ENCODE measurements at regions not wholly inside any gene's neighbourhood (a gene's known extent, or its start where the extent isn't known, plus 50 kb on each side); places are given as distances from the start of the nearest gene placed in this dataset.
"Not testable (repeated sequence)": the region's sequence is repeated elsewhere in the genome, so short reads cannot be mapped to it uniquely, and the experiment has no call there.

DNA sequence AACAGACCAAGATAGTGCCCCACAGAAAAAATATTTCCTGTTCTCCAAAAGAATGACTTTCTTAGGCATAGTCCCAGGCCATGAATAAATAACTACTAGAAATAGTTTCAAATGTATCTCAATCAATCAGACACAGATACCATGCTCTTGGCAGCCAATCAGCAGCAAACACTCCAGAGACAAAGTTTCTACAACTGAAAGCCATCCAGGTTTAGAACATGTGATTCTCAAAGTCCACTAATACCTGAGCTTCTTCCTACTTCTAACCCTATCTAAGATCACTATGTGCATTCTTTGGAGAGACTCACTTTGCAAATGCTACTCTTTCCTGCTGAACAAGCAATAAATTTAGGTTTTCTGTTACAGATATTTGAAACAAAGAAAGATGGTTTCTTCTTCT lies 425.8 kb upstream of the GRIN3A start:
- DNase-seq (ENCODE audit: low read depth), result no peak

DNA sequence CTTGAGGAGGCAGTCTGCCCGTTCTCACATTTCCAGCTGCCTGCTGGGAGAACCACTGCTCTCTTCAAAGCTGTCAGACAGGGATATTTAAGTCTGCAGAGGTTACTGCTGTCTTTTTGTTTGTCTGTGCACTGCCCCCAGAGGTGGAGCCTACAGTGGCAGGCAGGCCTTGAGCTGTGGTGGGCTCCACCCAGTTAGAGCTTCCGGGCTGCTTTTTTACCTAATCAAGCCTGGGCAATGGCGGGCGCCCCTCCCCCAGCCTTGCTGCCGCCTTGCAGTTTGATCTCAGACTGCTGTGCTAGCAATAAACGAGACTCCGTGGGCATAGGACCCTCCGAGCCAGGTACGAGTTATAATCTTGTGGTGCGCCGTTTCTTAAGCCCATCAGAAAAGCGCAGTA lies 414.6 kb upstream of the GRIN3A start:
- DNase-seq (ENCODE audit: low read depth), result not testable (repeated sequence)

DNA sequence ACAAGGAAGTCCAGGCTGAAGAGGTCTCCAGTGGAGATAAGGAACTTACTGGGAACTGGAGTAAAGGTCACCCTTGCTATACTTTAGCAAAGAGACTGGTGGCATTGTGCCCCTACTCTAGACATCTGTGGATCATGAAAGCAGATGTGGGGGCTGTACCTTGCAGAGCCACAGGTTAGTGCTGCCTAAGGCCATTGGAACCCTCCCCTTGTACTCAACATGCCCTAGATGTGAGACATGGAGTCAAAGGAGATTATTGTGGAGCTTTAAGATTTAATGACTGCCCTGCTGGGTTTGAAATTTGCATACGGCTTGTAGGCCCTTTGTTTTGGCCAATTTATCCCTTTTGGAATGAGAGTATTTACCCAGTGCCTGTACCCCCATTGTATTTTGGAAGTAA lies 397.3 kb upstream of the GRIN3A start:
- no peak for DNase-seq (ENCODE audit: low read depth)

DNA sequence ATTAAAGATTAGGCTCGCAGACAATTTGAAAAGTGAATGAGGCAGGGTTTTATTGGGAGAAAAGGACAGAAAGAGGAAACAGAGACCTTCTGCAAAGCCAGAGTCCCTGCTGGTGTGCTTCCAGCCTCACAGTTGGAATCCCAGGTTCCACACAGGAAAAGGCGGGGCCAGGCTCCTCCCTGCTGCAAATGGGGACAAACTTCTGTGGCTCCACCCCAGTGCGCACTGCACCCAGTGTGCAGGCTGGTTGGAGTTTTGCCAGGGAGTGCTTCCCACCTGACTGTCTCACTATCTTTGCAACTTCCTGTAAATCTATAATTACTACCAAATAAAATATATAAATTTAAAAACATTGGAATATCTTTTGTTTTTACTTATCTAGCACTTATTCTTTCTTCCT lies 386.0 kb upstream of the GRIN3A start:
- DNase-seq (ENCODE audit: low read depth), result no peak

DNA sequence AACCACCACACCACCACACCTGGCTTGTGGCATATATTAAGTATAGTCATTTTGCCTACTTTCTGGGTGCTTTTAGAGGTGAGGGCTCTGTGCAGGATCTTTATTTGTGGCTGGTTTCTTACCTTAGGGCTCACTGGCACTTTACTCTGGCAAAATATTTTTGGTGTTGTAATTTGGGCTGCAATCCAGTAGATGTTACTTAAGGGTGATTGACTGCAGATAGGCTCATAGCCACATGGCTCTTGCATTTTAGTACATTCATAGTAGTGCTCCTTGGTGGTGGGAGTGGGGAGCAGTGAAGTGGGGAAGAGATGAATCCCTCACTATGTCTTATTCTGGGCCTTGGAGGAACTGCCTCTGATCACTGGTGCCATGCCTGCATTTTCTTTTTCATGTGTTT lies 376.1 kb upstream of the GRIN3A start:
- no peak for DNase-seq (ENCODE audit: low read depth)

DNA sequence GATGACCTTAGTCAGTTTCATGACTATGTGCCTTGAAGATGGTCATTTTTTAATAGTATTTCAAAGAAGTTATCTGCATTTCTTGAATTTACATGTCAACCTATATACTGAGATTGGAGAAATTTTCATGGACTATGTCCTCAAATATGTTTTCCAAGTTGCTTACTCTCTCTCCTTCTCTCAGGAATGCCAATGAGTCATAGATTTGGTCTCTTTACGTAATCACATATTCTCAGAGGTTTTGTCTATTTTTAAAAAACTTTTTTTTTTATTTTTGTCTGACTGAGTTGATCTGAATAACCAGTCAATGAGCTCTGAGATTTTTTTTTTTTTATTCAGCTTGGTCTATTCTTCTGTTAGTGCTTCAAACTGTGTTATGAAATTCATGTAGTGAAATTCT lies 374.7 kb upstream of the GRIN3A start:
- no peak for DNase-seq (ENCODE audit: low read depth)

DNA sequence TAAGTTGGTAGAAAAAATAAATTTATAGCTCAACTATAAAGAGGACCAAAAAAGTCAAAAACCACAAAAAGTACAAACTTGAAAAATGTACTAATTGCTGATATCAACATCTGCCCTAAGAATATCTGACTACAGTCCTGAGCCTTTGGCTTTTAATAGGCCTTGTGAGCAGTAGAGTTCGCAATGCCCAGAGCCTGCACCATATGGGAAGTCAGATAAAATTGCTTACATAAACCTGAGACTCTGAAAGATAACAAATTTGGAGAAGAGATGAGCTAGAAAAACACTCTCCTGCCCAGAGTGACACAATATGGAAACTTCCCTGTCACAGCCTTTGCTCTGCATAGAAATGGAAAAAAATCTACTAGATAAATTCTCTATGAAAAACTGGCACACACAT lies 368.0 kb upstream of the GRIN3A start:
- DNase-seq (ENCODE audit: low read depth), result no peak

DNA sequence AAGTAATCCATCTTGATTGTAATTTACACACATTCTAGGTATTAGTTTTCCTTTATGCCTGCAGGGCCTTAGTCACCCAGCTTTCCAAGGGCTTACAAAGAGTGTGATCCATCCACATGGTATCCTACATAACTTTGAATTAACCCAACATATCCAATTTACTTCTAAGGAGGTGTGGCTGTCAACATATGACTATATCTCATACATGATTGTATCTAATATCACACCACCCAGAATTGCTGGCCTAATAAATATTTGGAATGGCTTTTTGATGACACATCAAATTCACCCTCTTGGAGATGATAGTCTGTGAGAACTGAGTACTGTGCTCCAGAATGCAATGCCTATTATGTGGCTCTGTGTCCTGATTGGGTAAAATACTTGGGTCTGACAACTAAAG lies 363.3 kb upstream of the GRIN3A start:
- DNase-seq (ENCODE audit: low read depth), result no peak

DNA sequence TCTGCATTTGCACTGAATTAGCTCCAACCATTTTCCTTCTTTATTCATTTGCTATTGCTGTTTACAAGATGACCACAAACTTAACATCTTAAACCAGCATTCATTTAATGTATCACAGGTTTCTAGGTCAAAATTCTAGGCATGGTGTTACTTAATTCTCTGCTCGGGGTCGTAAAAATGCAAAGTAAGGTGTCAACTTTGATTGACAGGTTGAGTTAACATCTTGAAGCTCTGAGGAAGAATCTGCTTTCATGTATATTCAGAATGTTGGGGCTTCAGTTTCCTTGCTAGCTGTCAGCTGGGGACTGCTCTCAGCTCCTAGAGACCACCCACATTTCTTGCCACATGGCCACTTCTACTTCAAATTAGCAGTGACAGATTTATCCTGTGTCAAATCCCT lies 348.7 kb upstream of the GRIN3A start:
- DNase-seq (ENCODE audit: low read depth), result no peak

DNA sequence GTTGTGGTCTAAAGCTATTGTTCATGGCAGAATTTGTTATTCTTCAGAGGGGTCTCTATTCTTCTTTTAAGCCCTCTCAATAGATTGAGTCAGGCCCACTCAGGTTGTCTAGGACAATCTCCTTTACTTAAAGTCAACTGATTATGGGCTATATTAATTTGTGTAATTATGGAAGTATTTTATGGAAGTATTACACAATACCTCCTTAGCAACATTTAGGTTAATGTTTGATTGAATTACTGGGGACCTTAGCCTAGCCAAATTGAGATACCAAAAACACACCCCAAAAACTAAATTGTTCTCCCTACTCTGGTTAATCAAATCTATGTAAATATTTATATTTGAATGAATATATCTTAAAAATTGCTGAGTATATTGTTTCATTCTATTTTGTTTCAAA lies 347.1 kb upstream of the GRIN3A start:
- no peak for DNase-seq (ENCODE audit: low read depth)

DNA sequence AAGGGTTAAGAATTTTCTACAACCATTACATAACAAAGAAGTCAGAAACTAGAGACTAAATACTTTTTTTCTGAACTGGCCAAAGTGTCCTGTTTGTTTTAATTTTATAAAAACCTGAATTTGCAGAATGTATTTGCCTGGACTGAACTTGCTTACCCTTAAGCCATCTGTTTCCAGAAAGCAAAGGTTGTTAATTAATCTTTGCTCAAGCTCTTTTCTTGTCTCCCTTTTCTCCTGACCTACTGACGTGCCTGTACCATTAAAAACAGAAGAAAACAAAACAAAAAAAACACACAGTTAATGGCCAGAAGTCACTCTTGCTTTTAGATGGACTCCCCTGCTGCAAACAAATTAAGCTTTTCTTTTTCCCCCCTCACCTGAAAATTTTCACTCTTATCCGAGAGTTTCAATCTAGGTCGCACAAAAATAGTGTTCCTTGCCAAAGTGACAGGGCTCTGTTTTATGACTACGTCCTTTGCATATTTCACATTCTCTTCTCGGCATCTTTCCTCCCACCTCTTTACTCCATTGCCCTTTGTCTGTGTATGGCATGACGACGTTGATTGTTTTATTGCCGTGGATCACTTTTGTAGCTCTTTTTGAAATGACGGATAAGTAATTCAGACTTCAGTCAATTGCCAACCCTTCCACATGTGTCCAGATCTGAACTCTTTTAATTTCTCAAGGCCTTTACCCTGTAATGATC lies 333.8 kb upstream of the GRIN3A start:
- no peak for DNase-seq (ENCODE audit: low read depth)

DNA sequence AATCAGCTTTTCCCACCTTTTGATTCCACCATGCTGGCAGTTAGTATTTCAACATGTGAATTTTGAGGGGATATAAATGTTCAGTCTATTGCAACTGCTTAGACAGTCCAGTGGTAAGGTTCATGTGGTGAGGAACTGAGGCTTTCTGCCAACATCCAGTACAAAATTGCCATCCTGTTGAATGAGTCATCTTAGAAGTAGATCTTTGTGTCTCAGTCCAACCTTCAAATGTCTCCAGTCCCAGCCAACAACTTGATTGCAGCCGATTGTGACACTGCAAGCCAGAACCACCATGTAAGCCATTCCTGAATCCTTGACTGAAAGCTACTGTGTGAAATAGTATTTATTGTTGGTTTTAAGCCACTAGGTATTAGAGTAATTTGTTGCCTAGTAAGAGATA lies 331.5 kb upstream of the GRIN3A start:
- DNase-seq (ENCODE audit: low read depth), result no peak

DNA sequence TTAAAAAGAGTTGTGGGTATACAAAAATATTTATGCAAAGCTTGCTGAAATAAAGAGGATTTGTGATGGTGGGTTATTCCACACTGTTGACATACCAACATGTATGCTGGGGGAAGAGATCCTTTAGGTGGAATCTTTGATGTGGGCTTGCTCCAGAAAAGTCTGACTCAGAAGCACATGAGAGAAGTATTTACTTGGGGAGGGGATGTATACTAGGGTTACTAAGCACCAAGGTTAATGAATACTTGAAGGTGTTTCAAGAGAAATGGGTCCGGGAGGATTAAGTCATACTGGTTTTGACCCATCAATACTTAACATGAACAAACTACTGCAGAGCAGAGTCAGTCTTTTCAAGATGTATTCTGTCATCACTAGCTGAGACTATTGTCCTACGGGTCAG lies 316.4 kb upstream of the GRIN3A start:
- no peak for DNase-seq (ENCODE audit: low read depth)

DNA sequence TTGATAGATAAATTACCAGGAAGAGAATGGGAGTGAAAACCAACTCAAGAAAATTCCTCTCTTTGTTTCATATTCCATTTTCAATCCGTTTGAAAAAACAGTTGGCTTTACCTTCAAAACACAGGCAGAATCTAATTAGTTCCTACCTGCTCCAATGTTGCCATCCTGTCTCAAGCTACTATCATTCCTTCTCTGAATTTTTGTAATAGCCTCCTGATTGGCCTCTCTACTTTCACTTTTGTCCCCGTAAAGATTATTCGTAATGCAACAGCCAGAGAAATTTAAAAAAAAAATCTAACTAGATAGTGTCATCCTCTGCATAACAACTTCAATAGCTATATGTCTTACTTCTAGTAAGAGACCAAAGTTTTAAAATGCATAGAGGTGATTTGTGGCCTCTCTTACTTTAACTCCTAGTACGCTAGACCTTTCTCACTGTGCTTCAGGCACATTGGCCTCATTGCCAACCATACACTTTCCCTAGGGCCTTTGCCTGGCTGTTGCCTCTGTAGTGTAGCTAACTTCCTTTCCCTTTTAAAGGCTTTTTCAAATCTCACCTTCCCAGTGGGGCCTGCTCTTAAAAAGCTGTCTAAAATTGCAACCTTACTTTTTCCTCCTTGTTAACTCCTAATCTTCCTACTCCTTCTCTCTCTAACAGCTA lies 311.3 kb upstream of the GRIN3A start:
- DNase-seq (ENCODE audit: low read depth), result no peak

DNA sequence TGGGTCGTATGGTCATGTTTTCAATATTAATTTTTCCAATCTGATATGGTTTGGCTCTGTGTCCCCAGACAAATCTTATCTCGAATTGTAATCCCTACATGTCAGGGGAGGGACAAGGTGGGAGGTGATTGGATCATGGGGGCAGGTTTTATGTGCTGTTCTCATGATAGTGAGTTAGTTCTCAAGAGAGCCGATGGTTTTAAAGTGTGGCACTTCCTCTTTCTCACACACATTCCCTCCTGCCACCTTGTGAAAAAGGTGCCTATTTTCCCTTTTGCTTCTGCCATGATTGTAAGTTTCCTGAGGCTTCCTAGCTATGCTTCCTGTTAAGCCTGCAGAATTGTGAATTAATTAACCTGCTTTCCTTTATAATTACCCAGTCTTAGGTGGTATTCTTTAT lies 309.1 kb upstream of the GRIN3A start:
- no peak for DNase-seq (ENCODE audit: low read depth)

DNA sequence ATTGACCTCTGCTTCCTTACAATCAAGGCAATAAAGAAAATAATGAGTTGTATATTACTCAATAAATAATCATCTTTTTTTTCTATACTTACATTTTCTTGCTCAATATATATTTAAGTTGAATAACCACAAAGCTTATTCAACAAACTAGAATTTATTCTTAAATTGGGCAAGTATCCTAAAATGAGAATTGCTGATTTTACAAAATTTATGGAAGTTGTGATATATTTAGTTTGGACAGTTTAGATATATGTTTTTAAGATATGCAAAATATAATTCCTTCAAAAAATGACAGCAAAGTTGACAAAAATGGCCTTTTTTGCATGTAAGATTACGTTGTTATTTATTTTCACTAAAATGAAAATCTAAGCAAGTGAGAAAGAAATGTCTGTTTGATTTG lies 305.7 kb upstream of the GRIN3A start:
- no peak for DNase-seq (ENCODE audit: low read depth)

DNA sequence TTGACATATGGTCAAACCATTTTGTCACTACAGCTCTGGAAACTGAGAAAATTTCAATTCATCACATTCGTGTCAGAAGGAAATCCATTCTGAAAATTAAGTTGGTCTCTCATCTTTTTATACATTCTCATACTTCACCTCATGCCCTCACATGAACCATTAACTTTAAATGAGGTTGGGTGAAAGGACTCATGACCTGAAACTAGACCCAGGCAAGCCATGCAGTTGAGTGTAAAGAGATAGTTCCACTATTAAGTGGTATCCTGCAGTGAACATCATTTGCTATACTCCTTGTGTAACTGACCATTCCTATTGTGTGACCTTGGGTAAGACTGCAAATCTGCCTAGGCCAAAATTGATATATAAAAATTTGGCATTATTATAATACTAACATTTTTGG lies 299.6 kb upstream of the GRIN3A start:
- no peak for DNase-seq (ENCODE audit: low read depth)

DNA sequence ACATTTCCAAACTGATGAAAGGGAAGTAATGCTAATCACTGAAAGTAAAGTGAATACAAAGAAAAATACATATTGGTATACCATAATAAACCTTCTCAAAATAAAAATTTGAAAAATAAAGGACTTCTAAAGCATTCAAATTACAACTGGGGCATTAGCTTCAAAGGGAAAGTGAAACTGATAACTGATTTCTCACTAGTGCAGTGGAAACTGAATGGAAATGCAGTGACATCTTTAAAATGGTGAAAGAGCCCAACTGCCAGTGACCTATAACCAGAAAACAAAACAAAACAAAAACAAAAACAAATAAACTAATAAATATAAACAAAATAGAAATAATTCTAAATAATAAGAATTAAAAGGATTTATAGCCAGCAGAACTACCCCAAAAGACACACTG lies 297.5 kb upstream of the GRIN3A start:
- DNase-seq (ENCODE audit: low read depth), result no peak

DNA sequence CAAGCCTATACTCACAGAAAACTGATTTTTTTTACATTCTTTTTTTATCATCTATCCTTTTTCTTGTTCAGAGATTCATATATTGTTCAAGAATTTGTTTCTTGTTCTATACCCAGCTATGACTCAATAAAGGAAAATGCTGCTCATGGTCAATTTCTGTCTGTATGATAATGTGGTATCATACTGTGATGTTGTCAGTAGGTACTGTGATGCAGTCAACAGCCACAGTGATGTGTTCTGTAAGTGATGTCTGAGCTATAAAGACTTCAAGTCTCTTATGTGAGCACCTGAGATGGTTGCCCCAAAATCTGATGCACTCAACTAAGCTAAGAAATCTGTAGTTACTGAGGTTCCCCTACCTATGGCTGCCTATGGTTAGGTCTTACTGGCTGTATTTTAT lies 294.2 kb upstream of the GRIN3A start:
- DNase-seq (ENCODE audit: low read depth), result no peak

DNA sequence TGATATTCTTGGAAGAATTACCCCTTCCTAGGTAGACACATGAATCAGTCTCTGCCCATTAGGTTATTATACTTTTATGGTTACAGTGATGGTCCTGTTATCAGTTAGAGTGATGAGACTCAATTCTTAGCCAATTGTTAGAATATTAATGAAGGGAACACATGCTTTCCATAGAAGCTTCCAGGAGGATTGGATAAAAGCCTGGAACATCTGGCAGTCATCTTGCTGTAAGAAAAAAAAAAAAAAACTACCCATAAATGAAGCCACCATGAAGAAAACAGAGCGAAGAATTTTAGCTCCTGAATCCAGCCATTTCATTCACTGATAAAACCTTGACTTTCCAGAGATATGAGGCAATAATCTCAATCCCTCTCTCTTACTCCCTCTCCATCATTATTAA lies 262.5 kb upstream of the GRIN3A start:
- no peak for DNase-seq (ENCODE audit: low read depth)

DNA sequence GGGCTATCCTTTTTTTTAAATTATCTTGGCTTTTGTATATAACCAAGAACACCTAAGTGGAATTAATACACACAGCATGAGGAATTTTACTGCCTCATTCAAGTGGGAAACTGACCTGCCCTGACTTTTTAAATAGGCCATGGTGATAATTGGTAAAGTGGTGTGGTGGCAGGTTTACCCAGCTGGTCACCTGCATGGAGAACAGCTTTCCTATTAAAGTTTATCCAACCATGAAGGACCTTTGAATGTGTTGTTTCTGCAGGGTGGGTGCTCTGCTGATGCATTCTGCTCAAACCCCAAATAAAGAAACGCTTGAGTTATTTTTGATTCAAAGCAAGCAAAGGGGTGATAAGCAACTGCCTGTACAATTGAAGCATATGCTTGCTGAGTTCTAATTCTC lies 261.0 kb upstream of the GRIN3A start:
- DNase-seq (ENCODE audit: low read depth), result no peak

DNA sequence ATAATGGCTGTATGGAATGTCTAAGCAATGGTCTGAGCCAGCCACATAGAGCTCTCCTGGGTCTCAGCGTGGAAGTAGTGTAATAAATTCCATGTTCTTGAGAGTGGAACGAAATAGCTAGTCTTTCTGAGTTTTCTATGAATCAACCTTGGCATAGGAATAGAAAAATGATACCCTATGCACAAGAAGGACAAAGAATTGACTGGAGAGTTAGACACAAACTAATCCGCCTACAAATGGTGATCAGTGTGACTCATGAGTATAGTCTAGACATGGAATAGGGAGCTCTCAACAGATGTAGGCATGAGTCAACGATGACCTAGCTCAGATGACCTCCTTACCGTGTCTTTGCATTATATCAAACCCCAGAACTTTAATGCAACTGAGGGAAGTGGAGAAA lies 256.8 kb upstream of the GRIN3A start:
- no peak for DNase-seq (ENCODE audit: low read depth)

DNA sequence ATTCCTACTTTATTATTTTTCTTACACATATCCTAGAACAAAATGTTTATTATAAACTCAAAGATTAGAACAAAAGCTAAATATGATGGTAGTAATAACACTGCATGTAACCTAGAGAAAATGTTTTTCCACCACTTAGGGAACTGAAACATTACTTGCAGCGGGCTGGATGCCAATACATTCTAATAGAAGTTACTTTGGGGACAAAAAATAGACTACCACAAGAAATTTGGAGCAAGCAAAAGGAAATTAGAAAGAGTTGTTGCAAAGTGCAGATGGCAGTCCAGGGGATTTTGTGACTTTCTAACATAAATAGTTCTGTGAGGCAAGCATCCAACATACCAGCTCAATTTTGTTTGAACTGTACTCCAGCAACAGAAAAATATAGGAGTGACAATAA lies 255.3 kb upstream of the GRIN3A start:
- DNase-seq (ENCODE audit: low read depth), result no peak

DNA sequence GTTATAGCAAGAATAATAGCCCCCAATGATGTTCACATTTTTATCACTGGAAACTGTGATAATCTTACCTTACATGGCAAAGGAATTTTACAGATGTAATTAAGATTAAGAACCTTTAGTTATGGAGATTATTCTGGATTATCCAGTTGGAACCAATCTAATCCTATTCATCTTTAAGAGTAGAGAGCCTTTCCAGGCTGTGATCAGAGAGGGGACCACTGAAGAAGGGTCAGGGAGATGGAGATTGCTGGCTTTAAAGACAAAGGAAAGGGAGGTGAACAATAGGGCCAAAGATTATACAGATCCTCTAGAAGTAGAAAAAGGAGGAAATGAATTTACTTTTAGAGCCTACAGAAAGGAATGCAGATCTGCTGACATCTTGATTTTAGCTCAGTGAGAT lies 253.5 kb upstream of the GRIN3A start:
- no peak for DNase-seq (ENCODE audit: low read depth)
